D721Med (cell line): ENCODE measurements at regions not wholly inside any gene's neighbourhood (a gene's known extent, or its start where the extent isn't known, plus 50 kb on each side); places are given as distances from the start of the nearest gene placed in this dataset.

Experiments used
- DNase-seq: peaks from one replicate; pipeline ENCODE4 v3.0.0; 2011; ENCODE audit warnings: low spot score; ENCODE audit not compliant: insufficient read length
- FAIRE-seq: peaks from 2 replicates; lab custom pipeline; 2011; peaks lifted over from hg19 to GRCh38; lab: Jason Lieb, UNC
- TF ChIP-seq, protein P1 (sequence below): IDR thresholded peaks from 2 replicates; pipeline ENCODE4 v1.5.1; 2012; ENCODE audit warnings: mild to moderate bottlenecking, control low read depth; ENCODE audit not compliant: insufficient read depth; ENCODE audit errors: missing control alignments

DNA sequence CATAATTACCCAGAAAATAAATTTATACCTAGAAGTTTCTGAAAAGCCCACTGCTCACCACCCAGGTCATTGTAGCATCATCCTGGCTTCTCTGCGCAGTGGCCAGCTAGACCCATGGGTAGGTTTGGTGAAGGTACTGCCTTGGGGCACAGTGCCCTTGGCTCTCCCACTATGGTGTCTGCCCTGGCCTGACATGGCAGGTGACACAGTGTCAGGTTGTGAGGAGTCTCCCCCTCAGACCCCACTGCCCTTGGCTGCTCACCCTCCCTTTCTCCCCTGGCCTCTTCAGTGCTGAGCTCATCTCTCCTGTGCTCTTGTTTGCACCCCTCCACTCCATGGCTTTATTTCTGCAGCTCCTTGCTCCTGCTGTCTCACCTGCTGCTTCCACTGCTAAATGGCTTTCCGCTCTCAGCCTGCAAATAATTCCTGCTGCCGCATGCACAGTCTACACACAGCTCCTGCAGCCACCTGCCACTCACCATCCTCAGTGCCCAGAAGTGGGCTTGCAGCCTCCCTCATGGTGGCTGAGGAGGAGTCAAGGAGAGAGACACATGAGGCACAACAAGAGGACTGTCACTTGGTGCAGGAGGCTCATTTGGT lies 313.4 kb upstream of the MOCS1 start:
- FAIRE-seq (no peak), DNase-seq (no peak)
- TF ChIP-seq, protein P1, sequence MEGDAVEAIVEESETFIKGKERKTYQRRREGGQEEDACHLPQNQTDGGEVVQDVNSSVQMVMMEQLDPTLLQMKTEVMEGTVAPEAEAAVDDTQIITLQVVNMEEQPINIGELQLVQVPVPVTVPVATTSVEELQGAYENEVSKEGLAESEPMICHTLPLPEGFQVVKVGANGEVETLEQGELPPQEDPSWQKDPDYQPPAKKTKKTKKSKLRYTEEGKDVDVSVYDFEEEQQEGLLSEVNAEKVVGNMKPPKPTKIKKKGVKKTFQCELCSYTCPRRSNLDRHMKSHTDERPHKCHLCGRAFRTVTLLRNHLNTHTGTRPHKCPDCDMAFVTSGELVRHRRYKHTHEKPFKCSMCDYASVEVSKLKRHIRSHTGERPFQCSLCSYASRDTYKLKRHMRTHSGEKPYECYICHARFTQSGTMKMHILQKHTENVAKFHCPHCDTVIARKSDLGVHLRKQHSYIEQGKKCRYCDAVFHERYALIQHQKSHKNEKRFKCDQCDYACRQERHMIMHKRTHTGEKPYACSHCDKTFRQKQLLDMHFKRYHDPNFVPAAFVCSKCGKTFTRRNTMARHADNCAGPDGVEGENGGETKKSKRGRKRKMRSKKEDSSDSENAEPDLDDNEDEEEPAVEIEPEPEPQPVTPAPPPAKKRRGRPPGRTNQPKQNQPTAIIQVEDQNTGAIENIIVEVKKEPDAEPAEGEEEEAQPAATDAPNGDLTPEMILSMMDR = no peak

DNA sequence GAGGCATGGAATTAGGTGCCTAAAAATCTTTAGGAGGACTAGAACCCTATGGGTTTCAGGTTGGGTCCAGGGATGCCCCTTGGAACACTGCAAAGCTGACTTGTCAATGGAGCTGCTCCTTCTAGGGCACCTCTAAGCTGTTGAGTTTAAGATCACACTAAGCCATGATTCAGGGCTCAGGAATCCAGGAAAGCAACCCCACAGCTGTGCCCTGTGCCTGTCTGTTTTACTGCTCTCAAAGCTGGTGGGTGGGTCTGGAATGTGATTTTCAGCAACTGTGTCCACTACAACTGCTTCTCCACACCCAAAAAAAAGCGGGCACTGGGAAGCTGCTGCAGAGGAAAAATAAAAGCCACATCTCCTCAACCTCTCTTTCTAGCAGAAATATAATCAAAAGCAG lies 310.4 kb upstream of the MOCS1 start:
- TF ChIP-seq, protein P1 = no peak
- DNase-seq (no peak), FAIRE-seq (no peak)

DNA sequence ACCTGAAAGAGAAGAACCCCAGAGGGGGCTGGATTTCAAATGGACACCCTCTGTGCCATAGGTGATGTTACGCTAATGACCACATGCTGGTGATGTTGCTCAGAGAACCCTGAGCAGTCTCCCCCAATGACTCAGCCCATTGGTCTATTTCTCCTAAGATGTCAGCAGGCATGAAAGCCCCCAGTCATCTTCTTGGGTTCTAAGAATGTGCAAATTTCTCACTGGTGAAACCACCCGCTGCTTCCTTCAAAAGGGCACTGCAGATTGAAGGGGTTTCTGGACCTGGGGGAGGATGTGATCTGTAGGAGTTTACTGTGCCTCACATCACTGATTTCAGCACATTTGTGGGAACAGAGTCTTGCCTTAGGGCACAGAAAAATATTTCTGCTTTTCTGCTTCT lies 298.4 kb upstream of the MOCS1 start:
- TF ChIP-seq, protein P1 = no peak
- FAIRE-seq (no peak), DNase-seq (no peak)

DNA sequence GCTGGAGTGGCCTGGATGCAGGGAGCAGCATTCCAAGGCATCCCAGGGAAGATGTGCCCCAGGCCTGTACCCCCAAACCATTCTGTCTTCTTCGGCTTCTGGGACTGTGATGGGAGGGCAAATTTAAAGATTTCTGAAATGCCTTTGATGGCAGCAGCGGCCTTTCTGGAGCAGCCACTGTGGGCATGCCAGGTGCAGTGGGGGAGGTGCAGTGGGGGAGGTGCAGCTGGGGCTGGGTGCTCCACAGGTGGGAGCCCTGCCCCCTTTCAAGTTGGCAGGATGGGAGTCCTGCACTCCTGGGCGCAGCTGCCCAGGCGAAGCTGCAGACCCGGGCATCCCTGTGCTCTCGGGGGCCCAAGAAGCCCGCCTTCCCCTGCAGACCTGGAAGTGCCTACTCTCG lies 293.5 kb upstream of the MOCS1 start:
- FAIRE-seq (no peak), DNase-seq (no peak)
- TF ChIP-seq, protein P1 = no peak

DNA sequence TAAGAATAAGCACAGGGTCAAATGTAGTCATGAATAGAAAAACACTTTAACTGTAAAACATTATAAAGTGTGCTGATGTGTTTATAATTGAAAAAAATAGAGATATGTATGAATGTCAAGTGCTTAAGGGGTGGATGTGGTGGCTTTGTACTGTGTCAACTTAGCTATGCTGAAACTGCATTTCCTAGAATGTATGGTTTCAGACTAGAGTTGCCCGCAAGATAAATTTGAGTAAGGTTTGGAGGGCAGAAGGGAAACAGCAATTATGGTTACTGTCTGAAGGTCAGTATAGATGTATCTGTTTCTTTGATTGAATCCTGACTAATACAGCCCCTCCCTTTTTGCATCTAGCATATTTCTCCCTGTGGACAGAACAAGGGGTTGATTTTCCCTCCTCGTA lies 288.1 kb upstream of the MOCS1 start:
- FAIRE-seq = no peak
- TF ChIP-seq, protein P1 = no peak
- DNase-seq = no peak

DNA sequence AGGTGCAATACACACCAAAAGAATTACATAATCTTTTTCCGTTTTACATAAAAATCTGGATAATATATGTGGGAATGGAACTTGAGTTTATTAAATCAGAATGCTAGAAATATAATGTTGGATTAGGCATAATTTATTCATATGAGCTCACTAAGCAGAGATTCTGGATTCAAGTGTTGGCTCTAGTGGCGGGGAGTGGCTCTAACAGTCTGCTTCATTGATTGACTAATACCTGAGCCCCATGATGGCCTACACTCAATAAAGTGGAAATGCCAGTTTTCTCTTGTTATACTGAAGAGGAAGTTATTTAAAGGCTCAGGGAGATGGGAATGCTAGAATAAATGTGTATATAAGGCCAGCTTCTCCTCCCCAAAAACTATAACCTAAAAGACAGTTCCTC lies 285.5 kb upstream of the MOCS1 start:
- DNase-seq (no peak), FAIRE-seq (no peak)
- TF ChIP-seq, protein P1 = no peak

DNA sequence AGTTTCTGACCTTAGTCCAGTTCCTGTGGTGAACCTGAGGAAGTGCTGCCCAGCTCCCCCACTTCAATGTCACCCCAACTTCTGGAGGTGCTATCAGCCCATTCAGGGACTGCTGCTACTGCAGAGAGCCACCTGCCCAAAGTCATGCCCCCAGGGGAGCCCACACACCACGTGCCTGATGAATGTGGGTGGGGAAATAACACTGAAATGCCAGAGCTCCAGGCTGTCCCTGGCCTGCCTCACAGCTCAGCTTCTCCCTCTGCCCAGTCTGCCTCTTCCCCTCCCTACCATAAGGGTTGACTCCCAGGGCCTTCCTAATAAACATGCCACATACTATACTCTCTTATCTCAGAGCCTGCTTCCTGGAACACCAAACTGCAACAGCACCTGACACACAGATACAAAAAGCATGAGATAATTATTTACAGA lies 276.4 kb upstream of the MOCS1 start:
- DNase-seq (no peak), FAIRE-seq (no peak)
- TF ChIP-seq, protein P1 = no peak
